ENCODE measurements at regions not wholly inside any gene's neighbourhood (a gene's known extent, or its start where the extent isn't known, plus 50 kb on each side); places are given as distances from the start of the nearest gene placed in this dataset.

DNA sequence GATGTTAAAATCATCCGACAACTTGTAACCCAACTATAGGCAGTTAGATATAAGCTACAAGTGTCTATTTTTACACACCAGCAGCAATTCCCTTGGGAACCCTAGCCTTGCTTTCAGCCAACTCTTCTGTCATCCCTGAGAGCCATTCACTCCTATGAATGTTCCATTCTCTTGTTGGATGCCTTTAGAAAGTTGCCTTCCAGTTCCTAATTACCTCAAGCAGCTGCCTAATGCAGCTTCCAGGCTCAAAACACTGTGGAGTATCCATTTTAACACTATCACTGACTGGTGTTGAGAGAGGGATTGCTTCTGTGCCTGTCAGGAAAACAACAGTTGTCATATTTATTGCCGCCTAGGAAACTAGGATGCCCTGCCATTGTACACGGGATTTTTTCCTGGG is 402.0 kb upstream of the ACVR2A start:
- TF ChIP-seq, protein P1, sequence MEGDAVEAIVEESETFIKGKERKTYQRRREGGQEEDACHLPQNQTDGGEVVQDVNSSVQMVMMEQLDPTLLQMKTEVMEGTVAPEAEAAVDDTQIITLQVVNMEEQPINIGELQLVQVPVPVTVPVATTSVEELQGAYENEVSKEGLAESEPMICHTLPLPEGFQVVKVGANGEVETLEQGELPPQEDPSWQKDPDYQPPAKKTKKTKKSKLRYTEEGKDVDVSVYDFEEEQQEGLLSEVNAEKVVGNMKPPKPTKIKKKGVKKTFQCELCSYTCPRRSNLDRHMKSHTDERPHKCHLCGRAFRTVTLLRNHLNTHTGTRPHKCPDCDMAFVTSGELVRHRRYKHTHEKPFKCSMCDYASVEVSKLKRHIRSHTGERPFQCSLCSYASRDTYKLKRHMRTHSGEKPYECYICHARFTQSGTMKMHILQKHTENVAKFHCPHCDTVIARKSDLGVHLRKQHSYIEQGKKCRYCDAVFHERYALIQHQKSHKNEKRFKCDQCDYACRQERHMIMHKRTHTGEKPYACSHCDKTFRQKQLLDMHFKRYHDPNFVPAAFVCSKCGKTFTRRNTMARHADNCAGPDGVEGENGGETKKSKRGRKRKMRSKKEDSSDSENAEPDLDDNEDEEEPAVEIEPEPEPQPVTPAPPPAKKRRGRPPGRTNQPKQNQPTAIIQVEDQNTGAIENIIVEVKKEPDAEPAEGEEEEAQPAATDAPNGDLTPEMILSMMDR (IDR thresholded peaks at IDR 0.05), result no peak
- TF ChIP-seq POLR2A (IDR thresholded peaks at IDR 0.05), result no peak
